HUDEP-2 (cell line): ENCODE measurements at regions not wholly inside any gene's neighbourhood (a gene's known extent, or its start where the extent isn't known, plus 50 kb on each side); places are given as distances from the start of the nearest gene placed in this dataset.

Experiments
- DNase-seq, 76 experiments: peaks; one replicate each; lab custom pipeline; 2025; ENCODE audit not compliant: unreplicated experiment in 76 of 76; lab: John Stamatoyannopoulos, UW

GRCh38 chr4:59831746-59832145 is 1368.4 kb upstream of the ADGRL3 start:
- DNase-seq = no peak

- DNase-seq = no peak
These were observed 1365.2 kb upstream of the ADGRL3 start for GRCh38 chr4:59834943-59835342.

GRCh38 chr4:59837751-59838150 is 1362.4 kb upstream of the ADGRL3 start:
- DNase-seq = no peak

GRCh38 chr4:59838236-59838635 is 1361.9 kb upstream of the ADGRL3 start:
- DNase-seq = no peak

GRCh38 chr4:59841698-59842097 is 1358.4 kb upstream of the ADGRL3 start:
- no peak for DNase-seq

GRCh38 chr4:59848457-59848856 is 1351.7 kb upstream of the ADGRL3 start:
- DNase-seq = no peak

- no peak for DNase-seq
These were observed 1344.3 kb upstream of the ADGRL3 start for GRCh38 chr4:59855630-59856352.

GRCh38 chr4:59869056-59869455 is 1331.1 kb upstream of the ADGRL3 start:
- no peak for DNase-seq

GRCh38 chr4:59869559-59869958 is 1330.6 kb upstream of the ADGRL3 start:
- DNase-seq = no peak

GRCh38 chr4:59881632-59882031 is 1318.5 kb upstream of the ADGRL3 start:
- DNase-seq = no peak

- no peak for DNase-seq
These were observed 1295.8 kb upstream of the ADGRL3 start for GRCh38 chr4:59904331-59904730.

GRCh38 chr4:59920416-59920815 is 1279.7 kb upstream of the ADGRL3 start:
- DNase-seq = no peak

GRCh38 chr4:59925290-59925689 is 1274.8 kb upstream of the ADGRL3 start:
- no peak for DNase-seq

GRCh38 chr4:59936566-59936965 is 1263.6 kb upstream of the ADGRL3 start:
- no peak for DNase-seq

GRCh38 chr4:59938166-59938565 is 1262.0 kb upstream of the ADGRL3 start:
- no peak for DNase-seq

- DNase-seq = no peak
These were observed 1254.8 kb upstream of the ADGRL3 start for GRCh38 chr4:59945277-59945676.

GRCh38 chr4:59945716-59946115 is 1254.4 kb upstream of the ADGRL3 start:
- no peak for DNase-seq

- no peak for DNase-seq
These were observed 1243.8 kb upstream of the ADGRL3 start for GRCh38 chr4:59956366-59956765.

- no peak for DNase-seq
These were observed 1240.0 kb upstream of the ADGRL3 start for GRCh38 chr4:59960143-59960542.

- no peak for DNase-seq
These were observed 1233.4 kb upstream of the ADGRL3 start for GRCh38 chr4:59966758-59967157.

- DNase-seq = no peak
These were observed 1231.3 kb upstream of the ADGRL3 start for GRCh38 chr4:59968796-59969195.

GRCh38 chr4:59969909-59970308 is 1230.2 kb upstream of the ADGRL3 start:
- no peak for DNase-seq

- DNase-seq = no peak
These were observed 1228.2 kb upstream of the ADGRL3 start for GRCh38 chr4:59971952-59972351.
